HL-60/S4 treated with retinoic acid at 250 ng/mL for 4 days and 3 days (cell line): ENCODE measurements at regions not wholly inside any gene's neighbourhood (a gene's known extent, or its start where the extent isn't known, plus 50 kb on each side); places are given as distances from the start of the nearest gene placed in this dataset.
"Not testable (repeated sequence)": the region's sequence is repeated elsewhere in the genome, so short reads cannot be mapped to it uniquely, and the experiment has no call there.

Experiments used
- in situ Hi-C: fragments of 300-500 bp; cut with MboI; formaldehyde crosslinking; loops from 2 replicates; pipeline ENCODE4 v1.7.0; 2022; ENCODE audit warnings: low sequenced_read_pairs

GRCh38 chr11:116387641-116388040, 385.1 kb downstream of the BUD13 start:
- in situ Hi-C loops: no loop called here

DNA sequence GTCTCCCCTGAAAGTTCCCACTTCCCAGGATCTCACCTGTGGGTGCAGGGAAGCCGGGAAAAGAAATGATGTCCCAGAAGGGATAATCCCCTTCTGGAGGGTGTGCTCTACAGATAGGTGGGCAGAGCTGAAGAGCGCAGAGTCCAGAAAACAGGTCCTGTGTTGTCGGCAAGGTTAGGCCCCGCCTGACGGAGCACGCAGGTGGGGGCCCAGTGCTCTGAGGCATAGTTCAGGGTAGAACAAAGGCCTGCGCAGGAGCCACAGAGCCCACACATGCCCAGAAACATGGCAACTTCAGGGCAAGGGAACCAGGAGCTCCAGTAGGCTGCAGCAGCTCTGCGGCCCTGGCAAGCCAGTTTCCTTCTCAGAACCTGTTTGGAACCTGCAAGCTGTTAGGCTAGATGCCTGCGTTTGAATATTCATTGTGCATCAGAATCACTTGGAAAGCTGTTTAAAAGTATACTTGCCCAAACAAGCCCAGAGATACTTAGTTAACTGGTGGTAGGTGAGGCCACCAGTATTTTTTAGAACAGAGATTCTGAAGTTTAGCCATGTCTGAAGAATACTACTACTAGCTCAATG, 386.6 kb downstream of the BUD13 start:
- in situ Hi-C loops: no loop called here

DNA sequence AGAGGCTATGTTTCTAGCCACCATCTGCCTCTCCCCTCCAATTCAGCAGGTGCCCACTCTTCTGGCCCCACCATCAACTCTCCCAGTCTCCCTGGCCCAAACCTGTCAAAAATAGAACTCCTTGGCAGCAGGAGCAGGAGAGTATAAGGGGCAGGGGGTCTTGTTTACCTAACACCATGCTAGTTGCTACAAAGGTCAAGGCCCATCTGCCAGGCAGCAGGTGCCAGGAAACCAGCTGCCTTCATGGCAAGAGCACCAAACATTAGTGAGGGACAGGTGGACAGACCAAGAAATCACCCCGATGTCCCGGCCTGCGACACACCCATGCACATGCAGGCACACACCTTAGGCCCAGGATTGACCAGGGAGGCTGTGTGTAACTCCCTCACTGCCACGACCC, 387.9 kb downstream of the BUD13 start:
- in situ Hi-C loops: no loop called here

- in situ Hi-C loops: no loop called here
Observed at GRCh38 chr11:116384407-116384806, 388.4 kb downstream of the BUD13 start.

DNA sequence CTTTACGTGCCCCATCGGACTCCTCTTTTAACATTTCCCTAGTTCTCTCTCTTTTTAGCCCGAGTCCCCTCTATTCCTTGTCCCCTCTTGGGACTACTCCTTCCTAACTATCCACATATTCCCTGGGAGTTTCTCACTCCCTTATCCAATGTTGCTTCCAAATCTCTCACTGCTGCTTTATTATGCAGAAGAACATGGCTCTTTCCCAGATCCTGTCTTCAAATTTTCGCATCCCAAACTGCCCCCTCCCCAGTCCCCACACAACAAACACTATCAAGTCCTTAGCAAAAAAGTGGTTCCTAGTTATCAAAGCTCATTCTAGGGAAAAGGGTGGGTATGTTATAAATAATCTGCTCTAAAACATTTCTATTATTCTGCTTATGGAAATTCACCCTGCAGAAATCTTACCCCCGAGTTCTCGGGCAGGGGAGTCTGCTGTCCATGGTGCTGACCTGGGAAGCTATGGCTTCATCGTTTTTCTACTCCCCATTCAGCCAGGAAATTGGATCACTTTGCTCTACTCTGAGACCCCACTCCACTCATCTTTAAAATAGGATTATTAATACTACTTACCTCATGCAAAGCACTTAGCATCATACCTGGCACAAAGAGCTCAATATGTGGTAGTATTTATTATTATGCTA, 393.5 kb downstream of the BUD13 start:
- in situ Hi-C loops: no loop called here

- in situ Hi-C loops: no loop called here
Observed at GRCh38 chr11:116376547-116376946, 396.2 kb downstream of the BUD13 start.

GRCh38 chr11:116376054-116376453, 396.7 kb downstream of the BUD13 start:
- in situ Hi-C loops: no loop called here

DNA sequence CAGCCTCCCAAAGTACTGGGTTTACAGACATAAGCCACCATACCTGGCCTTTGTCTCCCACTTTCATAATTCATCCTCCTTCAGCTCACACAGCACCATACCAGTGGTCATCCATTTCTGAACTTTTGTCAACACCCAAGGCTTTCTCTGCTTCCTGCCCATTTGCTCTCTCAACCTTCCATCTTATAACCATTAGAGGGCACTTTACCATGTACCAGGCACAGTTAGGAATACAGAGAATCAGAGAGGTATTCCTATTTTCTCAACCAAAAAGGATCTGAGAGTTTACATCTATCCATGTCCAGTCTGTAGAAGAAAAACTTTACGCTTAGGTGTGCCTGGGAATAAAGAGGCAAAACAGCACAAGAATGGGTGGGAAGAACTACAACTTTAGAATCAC, 397.6 kb downstream of the BUD13 start:
- in situ Hi-C loops: no loop called here

DNA sequence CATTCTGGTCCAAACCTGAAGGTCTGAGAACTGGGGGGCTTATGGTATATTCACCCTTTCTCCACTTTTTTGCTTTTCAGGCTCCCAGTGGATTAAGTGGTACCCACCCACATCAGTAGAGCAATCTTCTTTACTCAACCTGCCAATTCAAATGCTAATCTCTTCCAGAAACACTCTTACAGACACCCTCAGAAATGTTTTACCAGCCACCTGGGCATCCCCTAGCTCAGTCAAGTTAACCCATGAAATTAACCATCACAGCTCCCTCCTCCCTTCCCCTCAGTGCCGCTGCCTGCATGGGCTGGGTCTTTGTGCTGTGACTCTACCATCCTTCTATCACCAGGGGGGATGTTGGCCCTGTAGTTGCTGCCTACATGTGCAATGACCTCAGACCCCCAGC, 398.7 kb downstream of the BUD13 start:
- in situ Hi-C loops: no loop called here

- in situ Hi-C loops: no loop called here
Observed at GRCh38 chr11:116373104-116373944, 399.5 kb downstream of the BUD13 start.

GRCh38 chr11:116371146-116371545, 401.6 kb downstream of the BUD13 start:
- in situ Hi-C loops: no loop called here

DNA sequence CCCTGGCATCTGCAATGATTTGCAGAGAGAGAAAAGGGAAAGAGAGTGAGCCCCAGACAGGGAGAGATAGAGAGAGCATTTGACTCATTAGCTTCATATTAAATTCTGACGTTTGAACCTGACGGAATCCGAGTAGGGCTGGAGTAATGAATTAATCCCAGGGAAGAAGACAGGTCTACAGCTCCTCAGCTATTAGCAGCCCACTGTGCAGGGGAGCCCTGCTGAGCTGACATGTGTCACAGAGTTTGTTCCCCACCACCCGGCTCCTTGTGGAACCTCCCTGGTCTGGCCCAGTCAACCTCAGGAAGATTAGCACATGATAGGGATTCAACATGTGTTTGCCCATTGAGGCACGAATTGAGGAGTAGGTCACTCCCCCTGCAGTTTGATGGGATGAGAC, 404.0 kb downstream of the BUD13 start:
- in situ Hi-C loops: no loop called here

DNA sequence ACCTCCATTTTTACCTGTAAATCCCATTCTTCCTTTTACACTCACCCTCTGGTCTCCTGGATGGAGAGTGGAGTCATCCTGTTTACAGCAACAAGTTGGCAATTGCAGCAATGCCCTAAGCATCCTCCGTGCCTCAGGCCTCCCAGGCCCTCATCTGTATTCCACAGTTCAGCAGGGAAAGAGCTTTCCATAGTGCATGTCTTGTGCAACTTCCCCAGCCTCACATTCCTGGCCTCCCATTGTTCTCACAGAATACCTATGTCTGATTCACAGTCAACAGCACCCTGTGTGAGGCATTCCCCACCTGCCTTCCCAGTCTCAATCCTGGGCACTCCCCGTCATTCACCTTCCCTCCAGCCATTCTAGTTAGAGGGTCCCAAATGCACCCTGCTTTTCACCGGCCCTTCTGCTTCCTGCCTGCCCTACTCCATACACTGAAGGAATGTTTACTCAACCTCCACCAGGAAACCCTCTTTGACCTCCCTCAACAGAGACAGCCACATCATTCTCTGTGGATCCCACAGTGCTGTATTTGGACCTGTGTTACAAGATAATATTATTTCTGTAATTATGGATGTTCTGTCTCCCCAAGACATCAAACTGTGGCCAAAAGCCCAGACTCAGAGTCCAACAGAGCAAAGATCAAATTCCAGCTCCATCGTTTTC, 405.7 kb downstream of the BUD13 start:
- in situ Hi-C loops: no loop called here

DNA sequence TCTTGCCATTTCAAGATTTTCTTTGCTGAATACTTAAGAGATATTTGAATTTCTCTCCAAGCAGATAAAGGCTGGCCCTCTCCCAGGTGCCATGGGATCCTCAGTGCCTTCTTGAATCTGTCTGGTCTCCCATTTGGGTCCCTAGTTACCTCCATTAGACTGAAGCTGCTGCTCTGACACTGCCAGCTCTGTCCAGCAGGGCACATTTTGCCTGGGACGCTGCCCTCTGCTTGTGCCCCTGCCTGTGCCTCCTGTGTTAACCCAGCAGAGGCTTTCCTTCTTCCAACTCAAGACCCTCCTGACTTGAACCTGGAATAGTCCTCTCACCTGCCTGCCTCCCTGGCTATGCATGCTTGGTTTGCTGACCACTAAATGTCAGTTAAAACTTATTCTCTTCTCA, 406.3 kb downstream of the BUD13 start:
- in situ Hi-C loops: no loop called here

DNA sequence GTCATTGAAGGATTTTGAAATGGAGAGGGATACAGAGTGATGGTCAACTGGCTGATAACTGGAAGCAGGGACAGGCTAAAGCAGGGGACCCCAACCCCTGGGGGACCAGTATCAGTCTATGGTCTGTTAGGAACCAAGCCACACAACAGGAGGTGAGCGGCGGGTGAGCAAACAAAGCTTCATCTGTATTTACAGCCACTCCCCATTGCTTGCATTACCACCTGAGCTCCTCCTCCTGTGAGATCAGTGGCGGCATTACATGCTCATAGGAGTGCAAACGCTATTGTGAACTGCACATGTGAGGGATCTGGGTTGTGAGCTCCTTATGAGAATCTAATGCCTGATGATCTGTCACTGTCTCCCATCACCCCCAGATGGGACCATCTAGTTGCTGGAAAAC, 407.9 kb downstream of the BUD13 start:
- in situ Hi-C loops: not testable (repeated sequence)

DNA sequence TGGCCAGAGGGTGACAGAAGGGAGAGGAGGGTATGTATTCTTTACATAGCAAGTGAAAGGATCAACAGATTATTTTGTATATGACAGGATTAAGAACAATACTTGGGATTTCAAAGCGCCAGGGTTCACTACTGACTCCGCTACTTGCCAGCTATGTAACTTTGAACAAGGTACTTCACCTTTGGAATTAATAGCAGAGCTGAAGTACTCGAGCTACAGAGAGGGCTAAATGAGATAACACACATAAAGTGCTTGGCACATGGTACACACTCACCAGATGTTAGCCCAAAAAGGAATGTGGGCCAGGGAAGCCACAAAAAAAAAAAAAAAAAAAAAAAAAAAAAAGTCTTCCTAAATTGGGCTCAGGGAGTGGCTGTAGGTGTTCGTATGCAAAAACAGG, 408.4 kb downstream of the BUD13 start:
- in situ Hi-C loops: no loop called here

DNA sequence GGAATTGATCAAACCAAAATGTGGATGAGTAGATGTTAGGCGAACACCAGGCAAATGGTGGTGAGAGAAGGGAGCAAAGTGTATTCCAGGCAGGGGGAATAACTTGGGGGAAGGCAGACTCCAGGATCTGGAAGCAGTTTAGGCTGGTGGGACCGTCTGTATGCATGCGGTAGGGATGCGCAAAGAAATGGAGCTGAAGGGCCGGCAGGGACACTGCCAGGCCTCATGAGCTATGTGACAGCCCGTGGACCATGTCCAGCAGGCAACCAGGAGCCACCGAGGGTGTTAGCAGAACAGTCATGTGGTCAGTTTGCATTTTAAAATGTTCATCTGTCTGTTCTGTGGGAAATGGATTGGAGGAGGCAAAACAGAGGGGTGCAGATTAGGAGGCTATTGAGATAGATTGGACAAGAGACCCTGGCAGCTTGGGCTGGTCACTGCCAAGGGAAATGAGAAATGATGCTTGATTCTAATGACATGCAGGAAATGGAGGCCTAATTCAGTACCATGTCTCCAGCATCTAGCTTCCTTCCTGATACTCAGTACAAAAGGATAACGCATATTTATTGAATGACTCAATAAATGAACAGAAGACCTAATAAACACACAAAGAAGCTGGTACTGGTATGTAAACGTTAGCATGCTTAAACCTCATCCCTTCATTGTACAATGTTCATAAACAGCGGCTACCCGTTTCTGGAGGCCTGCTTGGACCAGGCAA, 412.4 kb downstream of the BUD13 start:
- in situ Hi-C loops: no loop called here

- in situ Hi-C loops: no loop called here
Observed at GRCh38 chr11:116357784-116358544, 414.8 kb downstream of the BUD13 start.

- in situ Hi-C loops: no loop called here
Observed at GRCh38 chr11:116356451-116356850, 416.3 kb downstream of the BUD13 start.

DNA sequence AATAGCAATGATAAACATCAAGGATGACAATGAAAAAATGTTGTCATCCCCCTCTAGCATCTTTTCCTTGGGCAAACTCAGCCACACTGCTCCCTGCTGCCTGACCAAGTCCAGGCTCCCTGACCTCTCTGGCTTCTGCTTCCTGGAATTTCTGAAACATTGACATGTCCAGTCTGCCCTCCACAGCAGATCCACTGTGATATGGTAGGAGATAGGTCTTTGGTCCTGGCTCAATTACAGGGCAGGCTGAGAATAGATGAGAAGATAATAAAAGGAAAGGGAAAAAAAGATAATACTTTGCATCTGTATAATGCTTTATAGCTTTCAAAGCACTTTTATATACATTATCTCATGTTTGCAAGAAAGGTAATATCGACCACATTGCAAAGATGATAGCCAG, 417.7 kb downstream of the BUD13 start:
- in situ Hi-C loops: no loop called here
